HepG2 (cell line): ENCODE measurements at regions not wholly inside any gene's neighbourhood (a gene's known extent, or its start where the extent isn't known, plus 50 kb on each side); places are given as distances from the start of the nearest gene placed in this dataset.

ENCODE experiments used
- ATAC-seq: fragments of 200-7000 bp; cut with Tn5 transposase; 3 replicates; pipeline ENCODE4 v1.9.1; 2020; ENCODE audit warnings: mild to moderate bottlenecking, moderate library complexity
- BruUV-seq: library from RNA; stranded (reverse); fragments of 400-500 nt; replicated peaks from 2 replicates; lab custom pipeline; 2021; lab: Mats Ljungman, UMichigan
- CTCF ChIA-PET: fragments of 300-600 bp; formaldehyde crosslinking; extraction: SDS; loops from one replicate; lab custom pipeline; 2021; ENCODE audit warnings: low total read pairs, inconsistent platforms, low intra/inter-chr PET ratio; lab: Yijun Ruan, JAX
- POLR2A ChIA-PET: fragments of 350-600 bp; sonication (Branson Sonifier 250); formaldehyde crosslinking; loops from one replicate; lab custom pipeline; 2020; ENCODE audit warnings: antibody characterized with exemption, inconsistent platforms; lab: Yijun Ruan, JAX
- DNase-seq: peaks from one replicate; pipeline ENCODE4 v3.0.0-alpha.2; 2015; ENCODE audit warnings: low spot score
- FAIRE-seq: peaks from 3 replicates; lab custom pipeline; 2011; peaks lifted over from hg19 to GRCh38; lab: Jason Lieb, UNC
- H2AFZ ChIP-seq: one replicate; pipeline ENCODE4 v1.6.1; 2011; ENCODE audit warnings: low read length, inconsistent platforms
- H3K27ac ChIP-seq: fragments of 300-600 bp; 3 replicates; pipeline ENCODE4 v1.8.0; 2011; ENCODE audit warnings: mixed run types, mild to moderate bottlenecking, mixed read lengths, low read length, inconsistent platforms; ENCODE audit not compliant: insufficient read depth; ENCODE audit errors: extremely low read length
- H3K27me3 ChIP-seq, 2 experiments: fragments of 200-600 bp in 1 of 2; 2 replicates in 1 of 2; 3 replicates in 1 of 2; pipeline versions ENCODE4 v1.6.0 to v1.8.0; 2011; ENCODE audit warnings: low read length in 2 of 2, mild to moderate bottlenecking in 2 of 2, moderate library complexity in 2 of 2, inconsistent platforms in 1 of 2; ENCODE audit not compliant: insufficient read depth in 2 of 2, control insufficient read depth in 1 of 2
- H3K36me3 ChIP-seq, 2 experiments: fragments of 200-600 bp in 1 of 2; replicated peaks in 1 of 2; 2 replicates in 1 of 2; 3 replicates in 1 of 2; pipeline versions ENCODE4 v1.5.1 to v1.8.0; 2011; ENCODE audit warnings: low read length in 2 of 2, inconsistent platforms in 1 of 2; ENCODE audit not compliant: insufficient read depth in 2 of 2, control insufficient read depth in 1 of 2
- H3K4me1 ChIP-seq: 2 replicates; pipeline ENCODE4 v1.5.1; 2012; ENCODE audit warnings: low read length, inconsistent platforms; ENCODE audit not compliant: insufficient read depth
- H3K4me2 ChIP-seq: 2 replicates; pipeline ENCODE4 v1.6.0; 2011; ENCODE audit warnings: low read depth, low read length, inconsistent platforms
- H3K4me3 ChIP-seq, 3 experiments: fragments of 200-600 bp in 1 of 3; sonication (generic), shearing (Covaris generic) in 1 of 3; replicated peaks in 1 of 3; 2 replicates each; pipeline ENCODE4 v1.5.1; 2011 to 2016; ENCODE audit warnings: low read length in 3 of 3, inconsistent platforms in 2 of 3, low read depth in 2 of 3, mild to moderate bottlenecking in 2 of 3, control low read depth in 1 of 3, mixed read lengths in 1 of 3; ENCODE audit not compliant: insufficient read depth in 1 of 3
- H3K79me2 ChIP-seq: one replicate; pipeline ENCODE4 v1.6.1; 2011; ENCODE audit warnings: low read length, inconsistent platforms; ENCODE audit not compliant: insufficient read depth
- H3K9ac ChIP-seq: 2 replicates; pipeline ENCODE4 v1.6.0; 2011; ENCODE audit warnings: mild to moderate bottlenecking, low read depth, low read length, inconsistent platforms; ENCODE audit not compliant: insufficient read depth
- H3K9me3 ChIP-seq: 2 replicates; pipeline ENCODE4 v1.5.1; 2012; ENCODE audit warnings: mild to moderate bottlenecking, low read length
- H4K20me1 ChIP-seq: 2 replicates; pipeline ENCODE4 v1.6.0; 2011; ENCODE audit warnings: inconsistent platforms, mild to moderate bottlenecking, low read length, moderate library complexity; ENCODE audit not compliant: insufficient read depth
- KLF16 ChIP-seq, 2 experiments: sonication (generic) in 1 of 2; formaldehyde crosslinking in 1 of 2; IDR thresholded peaks; 2 replicates each; pipeline versions ENCODE4 v1.6.1 to v1.8.0; 2016 to 2023; ENCODE audit warnings: missing genetic modification reagents in 2 of 2, missing compliant biosample characterization in 1 of 2
- KMT2A ChIP-seq: sonication (generic); formaldehyde crosslinking; IDR thresholded peaks from 2 replicates; pipeline ENCODE4 v1.4.0; 2020; ENCODE audit warnings: missing genetic modification reagents
- RBM39 ChIP-seq: fragments of 200-400 bp; formaldehyde crosslinking; IDR thresholded peaks from one replicate; pipeline ENCODE4 v1.6.1; 2018; ENCODE audit warnings: antibody characterized with exemption, mild to moderate bottlenecking, low read depth, low read length; ENCODE audit not compliant: poor library complexity, severe bottlenecking
- REXO4 ChIP-seq: sonication (generic); formaldehyde crosslinking; IDR thresholded peaks from 2 replicates; pipeline ENCODE4 v1.8.0; 2022; ENCODE audit warnings: missing genetic modification reagents, mild to moderate bottlenecking, borderline replicate concordance
- SIX1 ChIP-seq: sonication (generic); formaldehyde crosslinking; IDR thresholded peaks from 2 replicates; pipeline ENCODE4 v1.4.0; 2020; ENCODE audit warnings: missing genetic modification reagents, borderline replicate concordance
- ZBTB44 ChIP-seq: sonication (generic); formaldehyde crosslinking; IDR thresholded peaks from 2 replicates; pipeline ENCODE4 v1.4.0; 2020; ENCODE audit warnings: missing genetic modification reagents
- ZSCAN20 ChIP-seq: sonication (generic); formaldehyde crosslinking; IDR thresholded peaks from 2 replicates; pipeline ENCODE4 v1.4.0; 2020; ENCODE audit warnings: missing genetic modification reagents, mild to moderate bottlenecking, borderline replicate concordance
- ZXDC ChIP-seq: sonication (generic); formaldehyde crosslinking; IDR thresholded peaks from 2 replicates; pipeline ENCODE4 v1.5.0; 2020; ENCODE audit warnings: mild to moderate bottlenecking, missing genetic modification reagents
- WGBS: methylation state at CpG from one replicate; pipeline ENCODE4 v1.1.6; 2017; ENCODE audit warnings: low lambda C conversion rate; 5-methylcytosine and 5-hydroxymethylcytosine counted together
- in situ Hi-C: cut with HindIII; loops from 2 replicates; pipeline ENCODE4 v1.10.0; 2017; ENCODE audit warnings: low pct_unique_long_range_greater_than_20kb; ENCODE audit not compliant: extremely low pct_ligation_motif_present
- intact Hi-C: fragments of 100-400 bp; cut with micrococcal nuclease; formaldehyde crosslinking; loops from one replicate; pipeline ENCODE4 v1.10.0; 2022; ENCODE audit not compliant: unreplicated experiment

- BruUV-seq: no TSS peak
- in situ Hi-C loops: no loop called here
- H3K9ac ChIP-seq: no peak overlapping the region
- ATAC-seq (no peak), DNase-seq (no peak), FAIRE-seq (no peak)
- H3K79me2 ChIP-seq: no peaks in the 10 kb centered on the region
- WGBS: 0% methylated on average over 3 of the region's 3 CpGs
- no peaks in the 10 kb centered on the region for H3K9me3 ChIP-seq
- H3K27ac ChIP-seq: no peak overlapping the region
- no peaks in the 10 kb centered on the region for H3K27me3 ChIP-seq
- no peak for TF ChIP-seq ZXDC (CRISPR knock-in tag)
- no peak for TF ChIP-seq KMT2A
- TF ChIP-seq KLF16 (CRISPR knock-in tag; IDR thresholded peaks at IDR 0.05): no peak
- no peak for TF ChIP-seq SIX1
- no peak for TF ChIP-seq ZSCAN20
- TF ChIP-seq REXO4 (CRISPR knock-in tag): no peak
- TF ChIP-seq ZBTB44 (CRISPR knock-in tag): no peak
- TF ChIP-seq RBM39: no peak
- intact Hi-C loops: no loop called here
- H3K4me2 ChIP-seq: no peak overlapping the region
- no peak overlapping the region for H2AFZ ChIP-seq
- ChIA-PET CTCF (no interaction called here), POLR2A (no interaction called here)
- no peaks in the 10 kb centered on the region for H3K36me3 ChIP-seq
- no peaks in the 10 kb centered on the region for H4K20me1 ChIP-seq
- no peak overlapping the region for H3K4me3 ChIP-seq
- H3K4me1 ChIP-seq: no peaks in the 10 kb centered on the region
Observed at GRCh38 chr3:117705011-117705410, 995.4 kb downstream of the TUSC7 start.
